Panc1 (cell line): ENCODE measurements at regions not wholly inside any gene's neighbourhood (a gene's known extent, or its start where the extent isn't known, plus 50 kb on each side); places are given as distances from the start of the nearest gene placed in this dataset.

Experiments used
- POLR2AphosphoS5 ChIP-seq: IDR thresholded peaks from 2 replicates; pipeline ENCODE4 v1.6.1; 2012; ENCODE audit warnings: mild to moderate bottlenecking, low read depth, low read length, moderate library complexity
- REST ChIP-seq, 2 experiments: IDR thresholded peaks; 2 replicates each; pipeline ENCODE4 v1.6.1; 2011 to 2012; ENCODE audit warnings: low read depth in 2 of 2, control low read depth in 1 of 2, low read length in 1 of 2, mild to moderate bottlenecking in 1 of 2, moderate library complexity in 1 of 2; ENCODE audit not compliant: insufficient read depth in 1 of 2
- SIN3A ChIP-seq: IDR thresholded peaks from 2 replicates; pipeline ENCODE4 v1.6.1; 2012; ENCODE audit warnings: low read depth, mild to moderate bottlenecking, low read length, moderate library complexity, borderline replicate concordance; ENCODE audit not compliant: insufficient read depth
- TF ChIP-seq, protein P1 (sequence below): fragments of 450-650 bp; IDR thresholded peaks from 2 replicates; pipeline ENCODE4 v1.5.1; 2017; ENCODE audit warnings: mild to moderate bottlenecking

DNA sequence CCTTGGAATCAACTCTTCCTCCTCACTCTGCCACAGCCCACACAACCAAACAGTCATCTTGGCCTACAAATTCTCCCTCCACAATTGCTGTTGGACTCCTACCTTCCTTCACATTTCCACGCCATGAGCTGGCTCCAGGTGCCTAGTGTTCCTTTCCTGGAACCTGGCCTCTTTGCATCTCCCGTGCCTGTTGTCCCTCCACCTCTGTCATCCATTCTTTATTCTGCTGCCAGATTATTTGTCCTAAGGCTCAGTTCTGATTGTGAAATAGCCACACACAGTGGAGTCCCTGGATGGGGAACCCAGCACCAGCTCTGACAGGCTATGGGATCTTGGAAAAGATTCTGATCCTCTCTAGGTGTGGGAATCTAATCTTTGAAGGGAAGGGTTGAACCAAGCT, 109.1 kb upstream of the ANKH start:
- TF ChIP-seq, protein P1, sequence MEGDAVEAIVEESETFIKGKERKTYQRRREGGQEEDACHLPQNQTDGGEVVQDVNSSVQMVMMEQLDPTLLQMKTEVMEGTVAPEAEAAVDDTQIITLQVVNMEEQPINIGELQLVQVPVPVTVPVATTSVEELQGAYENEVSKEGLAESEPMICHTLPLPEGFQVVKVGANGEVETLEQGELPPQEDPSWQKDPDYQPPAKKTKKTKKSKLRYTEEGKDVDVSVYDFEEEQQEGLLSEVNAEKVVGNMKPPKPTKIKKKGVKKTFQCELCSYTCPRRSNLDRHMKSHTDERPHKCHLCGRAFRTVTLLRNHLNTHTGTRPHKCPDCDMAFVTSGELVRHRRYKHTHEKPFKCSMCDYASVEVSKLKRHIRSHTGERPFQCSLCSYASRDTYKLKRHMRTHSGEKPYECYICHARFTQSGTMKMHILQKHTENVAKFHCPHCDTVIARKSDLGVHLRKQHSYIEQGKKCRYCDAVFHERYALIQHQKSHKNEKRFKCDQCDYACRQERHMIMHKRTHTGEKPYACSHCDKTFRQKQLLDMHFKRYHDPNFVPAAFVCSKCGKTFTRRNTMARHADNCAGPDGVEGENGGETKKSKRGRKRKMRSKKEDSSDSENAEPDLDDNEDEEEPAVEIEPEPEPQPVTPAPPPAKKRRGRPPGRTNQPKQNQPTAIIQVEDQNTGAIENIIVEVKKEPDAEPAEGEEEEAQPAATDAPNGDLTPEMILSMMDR = no peak
- TF ChIP-seq POLR2AphosphoS5 = no peak
- no peak for TF ChIP-seq REST (IDR thresholded peaks at IDR 0.05; ENCODE audit: insufficient read depth in 1 of 2, low read depth in 2 of 2, low read length in 1 of 2)
- no peak for TF ChIP-seq SIN3A
